Astrocyte of the hippocampus (primary cell): ENCODE measurements at regions not wholly inside any gene's neighbourhood (a gene's known extent, or its start where the extent isn't known, plus 50 kb on each side); places are given as distances from the start of the nearest gene placed in this dataset.

Experiments
- DNase-seq: peaks from one replicate; pipeline ENCODE4 v3.0.0; 2011; ENCODE audit warnings: low read depth, low spot score

DNA sequence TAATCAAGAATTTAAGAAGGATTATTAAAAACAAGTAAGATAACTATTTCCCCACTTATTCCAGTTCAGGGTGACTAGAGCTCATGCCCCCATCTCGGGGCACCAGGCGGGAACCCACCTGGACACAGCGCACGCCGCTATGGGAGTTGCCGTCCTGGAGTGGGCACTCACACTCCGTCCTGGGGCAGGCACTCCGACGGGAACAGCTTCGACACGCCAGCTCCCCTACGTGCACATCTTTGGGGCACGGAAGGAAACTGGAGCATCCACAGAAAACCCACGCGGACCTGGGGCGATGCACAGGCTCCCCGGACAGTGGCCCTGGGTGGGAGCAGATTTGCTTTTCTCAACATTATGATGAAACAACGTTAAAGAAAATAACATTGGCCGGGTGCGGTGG lies 52.0 kb upstream of the GATA5 start:
- no peak for DNase-seq

DNA sequence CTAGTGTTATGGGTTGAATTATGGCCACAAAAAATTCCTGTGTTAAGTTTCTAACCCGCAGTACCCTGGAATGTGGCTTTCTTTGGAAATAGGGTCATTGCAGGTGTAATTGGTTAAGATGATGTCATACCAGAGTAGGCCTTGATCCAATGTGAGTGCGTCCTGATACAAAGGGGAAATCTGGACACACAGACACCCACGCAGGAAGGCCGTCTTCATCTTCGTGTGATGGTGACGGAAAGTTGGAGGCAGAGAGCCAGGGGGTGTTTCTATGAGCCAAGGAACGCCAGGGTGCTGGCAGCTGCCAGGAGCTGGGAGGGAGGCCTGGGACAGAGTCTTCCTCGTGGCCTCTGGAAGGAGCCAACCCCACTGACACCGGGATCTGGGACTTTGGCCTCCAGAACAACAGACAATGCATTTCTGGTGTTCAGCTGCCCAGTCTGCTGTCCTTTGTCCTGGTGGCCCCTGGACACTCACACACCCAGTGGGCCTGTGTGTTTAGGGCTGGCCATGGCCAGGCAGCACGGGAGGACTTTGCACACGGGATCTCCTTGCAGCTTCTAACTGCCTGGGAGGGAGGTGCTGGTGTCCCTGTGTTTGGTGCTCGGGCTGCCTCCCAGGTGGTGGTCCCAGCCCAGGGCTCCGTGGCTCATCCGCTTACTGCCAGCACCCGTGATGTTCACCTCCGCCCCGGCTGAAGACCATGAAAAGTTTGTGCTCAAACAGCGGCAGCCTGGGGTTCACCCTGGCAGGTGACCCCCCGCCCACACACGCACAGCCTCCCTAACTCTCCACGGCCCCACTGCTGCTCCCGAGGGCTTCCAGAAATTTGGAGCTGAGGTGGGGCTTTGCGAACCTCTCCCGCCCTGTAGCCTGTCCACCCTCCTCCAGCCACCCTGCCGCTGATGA lies 53.4 kb upstream of the GATA5 start:
- DNase-seq: no peak

DNA sequence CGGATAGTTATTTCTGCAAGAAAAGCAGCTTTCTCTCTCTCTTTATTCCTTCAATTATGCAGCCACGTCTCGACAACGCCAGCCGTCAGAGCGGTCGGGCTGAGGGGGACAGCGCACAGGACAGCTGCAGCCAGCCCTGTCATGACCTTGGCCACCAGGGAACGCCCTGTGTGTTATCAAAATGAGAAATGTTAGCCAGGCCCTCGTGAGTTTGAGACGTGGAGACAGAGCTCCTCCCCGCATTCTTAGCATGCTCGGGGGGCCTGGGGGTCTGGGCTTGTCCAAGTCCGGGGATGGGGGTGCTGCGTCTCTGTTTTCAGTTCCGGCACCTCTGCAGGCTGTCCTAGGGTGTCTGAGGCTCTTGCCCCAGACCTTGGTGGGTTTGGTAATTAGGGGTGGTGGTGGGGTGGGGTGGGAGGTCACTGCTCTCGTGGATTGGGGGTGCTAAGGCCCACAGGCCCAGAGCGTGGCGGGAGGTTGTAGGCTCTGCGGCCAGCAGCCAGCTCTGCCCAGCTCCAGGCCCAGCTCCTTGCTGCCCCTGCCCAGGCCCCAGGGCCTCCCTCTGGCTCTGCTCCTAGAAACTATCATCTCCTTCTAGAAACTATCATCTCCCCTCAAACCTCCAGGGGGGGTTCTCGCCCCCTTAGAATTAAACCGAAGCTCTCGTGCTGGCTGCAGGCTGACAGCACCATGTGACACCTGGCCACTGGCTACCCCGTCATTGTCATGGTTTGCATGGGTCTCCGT lies 54.3 kb upstream of the GATA5 start:
- DNase-seq: no peak

DNA sequence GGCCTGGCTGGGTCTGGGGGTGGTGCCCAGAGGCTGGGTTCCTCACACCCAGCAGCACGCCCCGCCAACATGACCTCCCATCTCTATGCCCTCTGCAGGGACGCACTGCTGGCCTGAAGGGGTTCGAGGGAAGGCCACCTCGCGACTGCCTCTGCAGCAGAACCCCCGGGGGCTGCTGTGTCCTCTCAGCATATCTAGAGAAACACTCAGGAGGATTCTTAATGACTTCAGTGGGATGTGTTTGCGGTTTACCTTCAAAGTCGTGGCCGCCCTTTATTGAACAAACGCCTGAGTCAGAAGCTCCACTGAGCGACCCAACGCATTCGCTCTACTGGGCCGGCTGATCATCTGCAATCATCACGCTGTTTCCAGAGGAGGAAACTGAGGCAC lies 54.8 kb upstream of the GATA5 start:
- DNase-seq: no peak

DNA sequence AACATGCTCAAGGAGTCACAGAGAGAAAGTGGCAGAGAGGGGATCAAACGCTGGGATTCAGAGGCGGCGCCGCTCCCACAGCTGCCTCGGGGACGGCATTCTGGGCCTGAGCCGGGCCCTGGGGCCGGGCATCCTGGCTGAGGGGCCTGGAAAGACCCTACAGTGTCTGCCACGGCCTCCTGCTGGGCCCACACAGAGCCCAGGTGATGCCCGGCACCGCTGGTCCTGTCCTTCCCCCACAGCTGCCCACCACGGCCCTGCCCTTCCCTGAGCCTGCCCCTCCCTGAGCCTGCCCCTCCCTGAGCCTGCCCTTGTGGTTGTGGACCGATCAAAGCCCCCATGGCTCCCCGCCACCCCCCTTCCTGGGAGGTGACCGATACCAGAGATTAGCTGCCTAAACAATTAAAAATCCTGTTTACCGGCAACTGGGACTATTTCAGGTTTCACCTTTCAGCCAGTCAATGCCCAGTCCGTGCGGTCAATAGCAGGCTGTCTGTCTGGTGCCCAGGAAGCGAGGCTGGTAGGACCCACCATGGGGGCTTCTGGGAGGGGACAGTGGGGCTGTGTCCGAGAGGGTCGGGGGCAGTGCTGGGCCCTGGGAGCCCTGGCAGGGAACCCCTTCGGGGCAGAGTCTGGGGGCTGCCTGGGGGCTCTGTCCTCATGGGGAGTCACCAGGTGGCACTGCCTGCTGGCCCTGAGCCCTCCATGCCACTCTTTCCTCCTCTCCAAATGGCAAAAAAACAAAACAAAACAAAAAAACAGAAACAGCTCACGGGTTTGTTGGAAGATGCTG lies 55.4 kb upstream of the GATA5 start:
- no peak for DNase-seq

DNA sequence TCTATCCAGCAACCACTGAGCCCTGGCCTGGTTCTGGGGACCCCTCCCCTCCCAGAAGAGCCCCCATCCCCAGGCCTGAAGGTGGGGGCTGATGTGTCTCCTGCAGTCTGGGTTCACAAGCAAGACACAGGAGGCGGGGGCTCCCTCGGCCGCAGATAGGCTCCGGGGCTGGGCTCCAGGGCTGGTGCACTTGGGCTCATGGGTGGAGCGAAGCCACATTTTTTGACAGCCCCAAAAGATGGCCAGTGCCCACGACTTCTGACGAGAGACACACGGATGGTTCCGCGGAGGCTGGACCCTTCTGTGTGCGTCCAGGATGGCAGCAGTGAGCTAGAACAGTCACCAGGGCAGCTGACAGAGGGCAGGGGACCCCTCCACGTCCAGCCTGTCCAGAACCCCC lies 57.1 kb upstream of the GATA5 start:
- DNase-seq: no peak

DNA sequence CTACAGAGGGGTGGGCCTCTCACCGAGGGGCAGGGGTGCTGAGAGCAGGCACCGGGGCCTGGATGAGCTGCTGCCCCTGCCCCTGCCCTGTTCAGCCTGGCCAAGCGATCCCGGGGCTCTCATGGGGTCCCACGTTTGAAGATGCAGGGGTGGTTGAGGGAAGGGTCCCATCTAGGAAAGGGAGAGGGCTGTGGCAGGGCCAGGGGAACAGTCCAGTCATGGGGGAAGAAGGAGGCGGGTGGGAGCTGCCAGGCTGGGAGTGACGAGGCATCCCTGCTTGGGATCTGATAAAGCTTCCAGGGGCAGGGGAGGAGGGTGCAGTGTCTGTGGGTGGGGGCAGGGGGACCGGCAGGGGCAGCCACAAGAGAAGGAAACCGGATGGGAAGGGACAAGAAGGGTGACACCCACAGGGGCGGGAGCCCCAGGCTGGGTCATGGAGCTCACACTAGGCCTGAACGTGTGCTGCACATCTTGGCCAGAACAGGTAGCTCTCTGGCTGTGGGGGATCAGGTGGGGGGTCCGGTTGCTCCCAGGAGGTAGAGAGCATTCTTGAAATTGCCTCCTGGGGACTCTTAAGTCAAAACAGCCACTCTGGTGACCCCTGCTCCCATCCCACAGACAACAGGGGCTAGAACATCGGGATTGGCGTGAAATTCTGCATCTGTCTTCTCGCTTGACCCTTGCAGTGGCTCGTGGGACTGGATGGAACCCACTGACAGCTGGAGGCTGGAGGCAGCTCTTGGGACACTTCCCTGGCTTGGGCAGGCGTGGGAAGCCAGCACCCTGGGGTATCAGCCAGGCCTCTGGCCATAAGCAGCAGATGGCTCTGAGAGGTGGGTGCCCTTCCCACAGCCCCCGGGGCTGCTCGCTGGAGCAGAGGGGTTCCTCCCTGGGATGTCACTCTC lies 58.0 kb upstream of the GATA5 start:
- DNase-seq: no peak

DNA sequence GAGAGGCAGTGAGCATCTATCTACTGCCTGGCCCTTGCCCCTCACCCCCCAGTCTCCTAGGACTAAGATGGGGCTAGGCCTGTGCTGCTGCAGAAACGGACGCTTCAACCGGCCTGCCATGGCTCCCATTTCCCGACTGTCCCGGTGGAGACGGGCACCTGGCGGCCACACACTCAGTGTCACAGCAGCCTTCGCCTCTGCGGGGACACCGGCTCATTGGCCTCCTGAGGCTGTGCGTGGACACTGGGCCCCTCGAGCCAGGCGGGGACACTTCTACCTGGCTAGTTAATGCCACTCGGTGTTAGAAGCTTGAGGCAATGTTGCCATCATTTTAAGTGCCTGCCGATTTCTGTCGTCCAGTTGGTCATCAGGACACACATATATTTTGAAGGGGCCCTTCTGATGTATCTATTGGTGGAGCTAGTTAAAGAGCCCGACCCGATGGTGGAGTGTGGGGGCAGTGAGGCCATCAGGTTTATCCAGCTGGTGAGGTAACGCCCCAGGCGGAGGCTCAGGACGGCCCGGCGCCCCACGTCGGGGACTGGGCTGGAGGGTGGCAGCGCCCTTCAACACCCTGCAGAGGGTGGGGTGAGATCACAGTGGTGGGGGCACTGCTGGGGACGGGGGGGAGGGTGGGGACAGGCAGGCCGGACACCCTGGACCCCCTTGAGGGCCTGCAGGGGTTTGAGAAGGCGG lies 58.9 kb upstream of the GATA5 start:
- no peak for DNase-seq

DNA sequence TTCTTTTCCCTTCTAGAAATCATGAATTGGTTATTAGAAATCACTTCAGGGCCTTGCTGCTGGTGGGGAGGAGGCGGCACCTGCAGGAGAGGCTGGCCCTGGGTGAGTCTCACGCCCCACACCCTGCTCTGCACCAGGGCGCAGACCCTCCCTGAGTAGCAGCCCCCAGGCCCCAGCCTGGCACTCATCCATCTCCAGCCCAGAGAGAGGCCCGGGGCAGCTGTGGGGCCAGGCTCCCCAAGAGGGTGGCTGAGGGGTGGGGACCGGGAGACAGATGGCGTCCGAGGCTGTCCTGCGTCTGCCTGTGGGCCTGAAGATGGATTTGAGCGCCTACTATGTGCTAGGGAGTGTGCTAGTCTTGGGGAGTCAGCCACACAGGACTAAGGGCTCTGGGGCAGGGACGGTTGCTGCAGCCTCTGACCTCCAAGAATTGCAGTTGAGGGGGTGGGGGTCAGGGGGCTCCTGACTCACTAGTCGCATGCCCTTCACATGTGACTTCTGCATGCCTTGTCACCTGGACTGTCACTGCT lies 59.6 kb upstream of the GATA5 start:
- DNase-seq: no peak

DNA sequence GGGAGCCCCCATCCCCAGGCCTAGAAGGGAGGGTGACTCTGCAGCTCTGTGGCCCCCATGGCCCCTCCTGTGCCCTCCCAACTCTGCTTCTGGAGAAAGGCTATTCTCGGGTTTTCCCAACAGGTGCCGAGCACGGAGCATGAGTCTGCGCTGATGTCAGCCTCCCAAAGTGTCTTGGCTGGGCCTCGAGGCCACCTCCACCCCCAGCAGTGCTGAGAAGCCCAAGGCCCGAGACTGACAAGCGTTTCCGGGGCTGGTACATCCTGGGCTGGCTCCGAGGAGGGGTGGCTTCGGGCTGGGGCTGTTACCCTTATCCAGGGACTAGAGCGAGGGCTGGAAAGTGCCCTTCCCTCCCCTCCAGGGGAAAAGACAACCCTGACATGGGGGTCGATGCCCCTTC lies 60.2 kb upstream of the GATA5 start:
- DNase-seq: no peak

DNA sequence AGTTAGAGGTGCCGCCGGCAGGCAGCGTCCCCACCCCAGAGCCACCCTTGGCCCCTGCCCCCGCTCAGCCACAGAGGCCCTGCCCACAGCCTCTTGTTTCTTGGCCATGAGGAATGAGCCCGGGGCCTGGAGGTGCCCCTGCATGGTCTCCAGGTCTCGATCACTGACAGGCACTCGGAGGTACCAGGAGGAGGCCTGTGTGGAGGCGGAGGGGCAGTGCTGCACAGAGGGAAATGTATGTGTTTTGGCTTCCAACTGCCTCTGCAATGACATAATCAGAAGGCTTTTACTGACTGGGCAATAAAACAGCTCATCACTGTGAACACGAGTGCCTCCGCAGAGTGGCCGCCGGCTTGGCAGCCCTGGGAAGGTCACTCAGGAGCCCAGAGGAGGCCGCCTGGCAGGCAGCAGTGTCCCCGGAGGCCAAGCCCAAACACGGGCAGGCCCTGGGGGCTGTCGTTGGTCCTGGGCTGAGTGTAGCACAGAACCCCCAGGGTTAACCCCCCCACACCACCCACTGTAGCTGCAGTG lies 61.1 kb upstream of the GATA5 start:
- no peak for DNase-seq

DNA sequence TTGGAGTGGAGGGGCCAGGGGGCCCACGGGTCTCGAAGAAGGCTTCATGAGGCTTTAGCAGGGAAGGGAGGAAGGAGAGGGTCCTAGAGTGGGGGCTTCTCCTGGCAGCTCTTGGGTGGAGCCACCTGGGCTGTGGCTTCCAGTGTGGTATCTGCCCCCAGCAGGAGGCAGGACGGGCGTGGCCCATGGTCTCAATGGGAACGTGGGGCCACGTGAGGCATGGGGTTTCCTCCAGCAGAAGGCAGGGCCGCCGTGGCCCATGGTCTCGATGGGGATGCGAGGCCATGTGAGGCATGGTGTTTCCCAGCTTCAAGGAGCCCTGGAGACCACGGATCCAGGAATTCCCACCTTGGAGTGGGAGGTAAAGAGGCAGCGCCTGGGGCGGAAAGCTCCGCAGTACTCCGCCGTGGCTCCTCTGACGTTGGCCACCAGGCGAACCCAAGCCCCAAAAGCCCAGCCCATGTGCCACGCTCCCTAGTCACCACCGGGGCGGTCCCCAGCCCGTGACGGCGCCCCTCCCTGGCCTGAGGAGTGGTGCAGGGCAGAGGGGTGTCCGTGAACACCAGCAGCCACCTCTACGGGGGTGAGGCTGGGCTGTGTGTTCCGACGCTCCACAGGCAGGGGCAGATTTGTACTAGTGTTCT lies 62.0 kb upstream of the GATA5 start:
- DNase-seq: no peak

DNA sequence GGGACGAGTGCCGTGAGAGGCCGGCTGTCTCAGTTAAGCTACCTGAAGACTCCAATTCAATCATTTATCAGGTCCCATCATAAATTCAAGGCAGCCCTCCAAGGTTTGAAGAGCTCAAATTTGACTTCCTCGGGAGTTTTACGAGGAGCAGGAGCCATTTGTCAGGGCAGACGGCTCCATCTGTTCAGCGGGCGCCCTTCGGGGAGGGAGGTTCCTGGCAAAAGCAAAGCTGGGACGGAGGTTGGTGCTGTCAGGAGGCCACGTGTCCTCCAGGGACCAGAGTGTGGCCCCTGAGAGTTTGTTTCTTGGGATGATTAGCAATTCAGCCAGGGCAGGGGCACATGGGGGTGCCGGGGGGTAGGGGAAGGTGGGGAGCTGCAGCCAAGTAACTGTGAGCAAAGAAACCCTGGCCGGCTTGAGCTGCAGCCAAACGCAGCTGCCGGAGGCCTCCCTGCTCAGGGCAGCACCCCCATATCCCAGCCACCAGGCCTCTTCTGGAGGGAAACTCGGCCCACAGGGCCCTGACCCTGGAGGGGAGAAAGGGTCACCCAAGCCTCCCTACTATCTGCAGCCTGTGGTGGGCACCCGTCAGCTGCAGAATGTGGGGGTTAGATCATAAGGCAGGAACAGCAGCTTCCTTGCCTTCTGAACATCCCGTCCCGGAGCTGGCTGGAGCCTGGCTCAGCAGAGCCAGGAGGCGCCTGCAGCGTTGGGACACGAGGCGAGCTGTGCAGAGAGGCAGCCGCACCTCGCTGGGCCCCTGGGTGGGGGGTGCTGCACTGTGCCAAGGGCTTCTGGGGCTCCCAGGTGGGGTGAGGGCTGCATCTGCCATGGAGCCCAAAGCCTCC lies 63.6 kb upstream of the GATA5 start:
- DNase-seq: no peak

DNA sequence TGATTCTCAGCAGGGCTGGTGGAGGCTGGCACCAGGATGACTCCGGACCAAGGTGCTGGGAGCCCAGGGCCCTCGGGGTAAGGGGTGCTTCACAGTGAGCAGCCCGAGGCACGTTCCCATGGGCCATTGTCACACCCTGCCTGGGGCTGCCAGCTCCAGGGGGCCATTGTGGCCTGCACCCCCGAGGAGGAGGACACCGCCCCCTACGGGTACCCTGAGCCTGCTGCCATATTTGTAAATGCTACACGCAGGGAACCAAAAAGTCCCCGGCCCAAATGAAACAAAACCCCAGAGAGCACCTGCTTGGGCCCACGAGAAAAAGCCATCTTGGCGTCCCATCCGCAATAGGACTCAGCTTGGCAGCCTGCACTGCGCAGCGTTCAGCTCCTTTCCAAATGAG lies 64.7 kb upstream of the GATA5 start:
- DNase-seq: no peak

DNA sequence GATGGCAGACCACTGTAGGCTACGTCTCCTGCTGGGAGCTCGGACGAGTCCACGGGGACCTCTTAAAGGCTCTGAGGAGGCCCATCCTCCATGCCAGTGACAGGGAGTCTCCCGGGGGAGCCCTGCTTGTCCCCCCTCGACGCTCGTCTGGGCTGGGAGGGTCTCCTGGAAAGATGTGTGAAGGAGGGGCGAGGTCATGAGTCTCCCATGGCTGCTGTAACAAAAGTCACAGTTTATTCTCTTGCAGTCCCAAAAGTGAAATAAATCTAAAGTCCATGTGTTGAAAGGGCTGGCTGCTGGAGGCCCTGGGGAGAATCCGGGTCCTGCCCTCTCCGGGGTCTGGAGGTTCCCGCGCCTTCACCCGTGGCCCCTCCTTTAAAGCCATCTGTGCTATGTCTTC lies 67.1 kb upstream of the GATA5 start:
- no peak for DNase-seq

DNA sequence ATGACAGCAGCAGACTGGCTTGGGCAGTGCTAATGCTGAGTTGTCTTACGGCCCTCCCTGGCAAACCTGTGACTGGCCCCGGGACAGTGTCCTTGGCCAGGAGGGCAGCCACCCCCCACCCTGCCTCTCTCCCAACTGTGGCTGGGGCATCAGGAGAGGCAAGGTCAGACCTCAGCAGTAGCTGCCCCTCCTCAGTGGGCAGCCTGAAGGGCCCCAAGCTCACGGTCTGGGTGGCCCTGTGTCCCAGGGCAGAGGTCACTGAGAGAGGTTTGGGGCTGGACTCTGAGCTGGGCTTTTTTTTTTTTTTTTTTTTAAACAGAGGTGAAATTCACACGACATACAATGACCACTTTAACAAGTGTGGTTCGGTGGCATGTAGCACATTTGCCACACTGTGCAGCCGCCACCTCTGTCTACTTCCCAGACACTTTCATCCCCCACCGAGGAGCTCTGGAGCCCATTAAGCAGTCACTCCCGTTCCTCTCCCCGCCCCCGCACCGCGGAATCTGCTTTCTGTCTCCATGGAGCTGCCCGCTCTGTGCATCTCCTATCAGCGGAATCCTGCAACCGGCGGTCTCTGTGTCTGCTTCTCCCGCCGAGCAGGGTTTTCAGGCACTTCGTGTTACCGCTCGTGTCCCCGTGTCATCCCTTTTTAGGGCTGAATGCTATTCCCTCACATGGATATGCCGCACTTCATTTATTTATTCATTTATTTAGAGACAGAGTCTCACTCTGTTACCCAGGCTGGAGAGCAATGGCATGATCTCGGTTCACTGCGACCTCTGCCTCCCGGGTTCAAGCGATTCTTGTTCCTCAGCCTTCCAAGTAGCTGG lies 67.9 kb upstream of the GATA5 start:
- no peak for DNase-seq

DNA sequence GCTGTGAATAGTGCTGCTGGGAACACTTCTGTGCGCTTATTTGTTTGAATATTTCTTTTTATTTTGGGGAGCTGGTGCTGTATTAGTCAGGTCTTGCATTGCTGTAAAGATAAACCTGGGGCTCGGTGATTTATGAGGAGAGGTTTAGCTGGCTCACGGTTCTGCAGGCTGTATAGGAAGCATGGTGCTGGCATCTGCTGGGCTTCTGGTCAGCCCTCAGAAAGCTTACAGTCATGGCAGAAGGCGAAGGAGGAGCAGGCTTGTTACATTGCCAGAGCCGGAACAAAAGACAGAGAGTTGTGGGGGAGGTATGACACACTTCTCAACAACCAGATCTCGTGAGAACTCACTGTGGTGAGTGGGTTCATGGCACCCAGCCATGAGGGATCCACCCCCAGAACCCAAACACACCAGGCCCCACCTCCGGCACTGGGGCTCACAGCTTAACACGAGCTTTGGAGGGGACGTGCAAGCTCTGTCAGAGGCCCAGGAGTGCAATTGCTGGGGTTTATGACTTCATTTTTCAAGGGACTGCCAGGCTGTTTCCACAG lies 68.8 kb upstream of the GATA5 start:
- DNase-seq: no peak
